ENCODE measurements at regions not wholly inside any gene's neighbourhood (a gene's known extent, or its start where the extent isn't known, plus 50 kb on each side); places are given as distances from the start of the nearest gene placed in this dataset.
"Not testable (repeated sequence)": the region's sequence is repeated elsewhere in the genome, so short reads cannot be mapped to it uniquely, and the experiment has no call there.

- Histone ChIP-seq H3K9ac (ENCODE audit: low read length) (no peak overlapping the region), H3K4me1 (ENCODE audit: control insufficient read depth, low read depth, low read length) (peaks cover 6% of the 10 kb centered on the region), H3K9me3 (ENCODE audit: control insufficient read depth, low read depth, low read length) (no peaks in the 10 kb centered on the region), H3K36me3 (ENCODE audit: control insufficient read depth, low read depth, low read length) (no peaks in the 10 kb centered on the region), H3K27ac (ENCODE audit: low read length) (no peak overlapping the region), H3K27me3 (ENCODE audit: control insufficient read depth, insufficient read depth, low read length) (no peaks in the 10 kb centered on the region), H3K4me3 (ENCODE audit: low read length) (no peak overlapping the region)
Measured at GRCh38 chr9:96156171-96156974, 145.6 kb downstream of the HSD17B3 start.

GRCh38 chr9:96154081-96154480 is 147.9 kb downstream of the HSD17B3 start:
- Histone ChIP-seq H3K27ac (ENCODE audit: low read length) (no peak overlapping the region), H3K27me3 (ENCODE audit: control insufficient read depth, insufficient read depth, low read length) (no peaks in the 10 kb centered on the region), H3K9me3 (ENCODE audit: control insufficient read depth, low read depth, low read length) (no peaks in the 10 kb centered on the region), H3K4me3 (ENCODE audit: low read length) (no peak overlapping the region), H3K4me1 (ENCODE audit: control insufficient read depth, low read depth, low read length) (peaks cover 6% of the 10 kb centered on the region), H3K9ac (ENCODE audit: low read length) (no peak overlapping the region), H3K36me3 (ENCODE audit: control insufficient read depth, low read depth, low read length) (no peaks in the 10 kb centered on the region)

DNA sequence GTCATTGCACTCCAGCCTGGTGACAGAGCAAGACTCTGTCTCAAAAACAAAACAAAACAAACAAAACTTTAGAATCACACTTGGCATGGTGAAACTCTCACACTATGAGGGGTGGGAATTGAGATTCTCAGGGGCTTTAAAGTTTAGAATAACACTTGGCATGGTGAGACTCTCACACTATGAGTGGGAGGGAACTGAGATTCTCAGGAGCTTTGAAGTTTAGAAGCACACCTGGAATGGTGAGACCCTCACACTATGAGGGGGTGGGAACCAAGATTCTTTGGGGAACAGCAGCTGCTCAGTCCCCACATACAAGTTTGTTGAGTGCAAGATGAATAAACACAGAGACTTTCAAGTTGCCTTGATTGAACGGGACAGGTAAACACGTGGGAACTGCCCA is 149.4 kb downstream of the HSD17B3 start:
- Histone ChIP-seq H3K9me3 (ENCODE audit: control insufficient read depth, low read depth, low read length) (no peaks in the 10 kb centered on the region), H3K27me3 (ENCODE audit: control insufficient read depth, insufficient read depth, low read length) (no peaks in the 10 kb centered on the region), H3K9ac (ENCODE audit: low read length) (no peak overlapping the region), H3K4me3 (ENCODE audit: low read length) (no peak overlapping the region), H3K36me3 (ENCODE audit: control insufficient read depth, low read depth, low read length) (no peaks in the 10 kb centered on the region), H3K27ac (ENCODE audit: low read length) (no peak overlapping the region), H3K4me1 (ENCODE audit: control insufficient read depth, low read depth, low read length) (peaks cover 6% of the 10 kb centered on the region)

DNA sequence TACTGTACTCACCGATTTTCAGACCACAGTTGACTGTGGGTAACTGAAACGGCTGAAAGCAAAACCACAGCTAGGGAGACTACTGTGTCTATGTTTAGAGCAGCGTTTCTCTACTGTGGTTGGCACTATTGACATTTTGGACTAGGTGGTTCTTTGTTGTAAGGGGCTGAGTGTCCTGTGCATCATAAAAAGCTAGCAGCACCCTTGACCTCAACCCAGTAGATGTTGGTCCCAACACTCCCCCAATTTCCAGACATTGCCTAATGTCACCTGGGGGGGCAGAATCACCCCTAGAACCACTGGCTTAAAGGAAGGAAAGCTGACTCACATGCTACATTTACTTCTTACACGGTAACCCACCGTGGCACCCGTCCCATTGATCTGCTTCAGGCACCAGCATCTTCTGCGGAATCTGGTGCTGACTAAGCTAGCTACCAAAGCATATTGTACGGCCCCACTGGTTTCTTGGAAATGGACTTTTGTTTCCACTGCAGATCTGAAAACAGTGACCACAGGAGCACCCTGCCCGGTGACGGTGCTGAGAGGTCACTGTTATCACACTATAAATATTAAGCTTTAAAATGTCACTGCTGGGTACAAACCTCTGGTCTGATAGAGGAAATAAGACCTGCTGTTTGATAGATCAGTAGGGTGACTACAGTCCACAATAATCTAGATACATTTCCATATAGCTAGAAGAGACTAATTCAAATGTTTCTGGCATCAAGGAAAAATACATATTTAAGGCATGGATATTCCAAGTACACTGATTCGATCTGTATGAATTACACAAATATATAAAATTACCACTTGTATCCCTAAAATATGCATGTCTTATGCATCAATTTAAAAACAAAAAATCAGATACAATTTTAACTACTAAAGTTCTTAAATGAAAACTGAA is 151.4 kb downstream of the HSD17B3 start:
- no peaks in the 10 kb centered on the region for H3K27me3 ChIP-seq (ENCODE audit: control insufficient read depth, insufficient read depth, low read length)
- no peak overlapping the region for H3K27ac ChIP-seq (ENCODE audit: low read length)
- H3K4me3 ChIP-seq (ENCODE audit: low read length): no peak overlapping the region
- H3K4me1 ChIP-seq (ENCODE audit: control insufficient read depth, low read depth, low read length): no peaks in the 10 kb centered on the region
- H3K9ac ChIP-seq (ENCODE audit: low read length): no peak overlapping the region
- H3K36me3 ChIP-seq (ENCODE audit: control insufficient read depth, low read depth, low read length): no peaks in the 10 kb centered on the region
- no peaks in the 10 kb centered on the region for H3K9me3 ChIP-seq (ENCODE audit: control insufficient read depth, low read depth, low read length)

GRCh38 chr9:96149533-96150280 is 152.3 kb downstream of the HSD17B3 start:
- no peak overlapping the region for H3K4me3 ChIP-seq (ENCODE audit: low read length)

DNA sequence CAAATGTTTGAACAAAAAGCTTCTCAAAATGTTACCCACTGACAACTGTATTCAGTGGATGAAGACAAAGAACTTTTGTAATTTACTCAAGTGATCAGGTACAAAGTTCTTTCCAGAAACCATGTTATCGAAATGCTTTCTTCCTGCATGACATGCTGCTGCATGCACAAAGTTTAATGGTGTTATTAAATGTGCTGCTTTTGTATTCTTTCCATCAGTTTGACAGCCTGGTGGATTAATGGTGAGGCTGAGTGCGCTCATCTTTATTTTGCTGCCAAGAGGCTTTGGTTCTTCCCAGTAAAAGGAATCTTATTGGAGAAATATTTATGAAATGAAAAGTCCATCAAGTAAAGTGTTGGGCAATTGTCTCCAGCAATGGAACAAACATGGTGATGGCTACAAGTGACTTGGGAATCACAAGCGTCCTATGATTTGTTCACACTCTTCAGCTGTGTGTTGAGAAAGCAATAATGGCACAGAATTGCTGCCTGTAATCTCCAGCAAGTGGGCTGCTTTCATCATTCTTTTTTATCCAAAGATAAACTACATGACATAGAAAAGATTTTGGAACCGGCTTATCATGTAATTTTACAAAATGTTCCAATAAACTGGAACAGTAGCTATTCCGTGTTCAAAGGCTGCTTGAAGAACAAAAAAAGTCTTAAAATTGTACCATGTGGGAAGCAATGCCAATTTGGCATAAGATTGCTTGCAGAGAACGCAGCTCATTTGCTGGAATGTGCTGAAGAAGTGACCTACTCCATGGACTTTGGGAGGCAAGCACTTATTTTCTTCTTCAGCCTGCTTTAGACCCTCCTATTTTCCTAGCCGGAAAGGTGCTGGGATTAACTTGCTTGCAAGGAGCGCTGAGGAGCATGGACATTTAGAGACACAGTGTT is 153.1 kb downstream of the HSD17B3 start:
- Histone ChIP-seq H3K36me3 (ENCODE audit: control insufficient read depth, low read depth, low read length) (no peaks in the 10 kb centered on the region), H3K4me3 (ENCODE audit: low read length) (no peak overlapping the region), H3K9ac (ENCODE audit: low read length) (no peak overlapping the region), H3K4me1 (ENCODE audit: control insufficient read depth, low read depth, low read length) (no peaks in the 10 kb centered on the region), H3K27ac (ENCODE audit: low read length) (no peak overlapping the region), H3K27me3 (ENCODE audit: control insufficient read depth, insufficient read depth, low read length) (no peaks in the 10 kb centered on the region), H3K9me3 (ENCODE audit: control insufficient read depth, low read depth, low read length) (no peaks in the 10 kb centered on the region)

More at GRCh38 chr9:96149533-96150280, 152.3 kb downstream of the HSD17B3 start:
- Histone ChIP-seq H3K27me3 (ENCODE audit: control insufficient read depth, insufficient read depth, low read length) (no peaks in the 10 kb centered on the region), H3K4me1 (ENCODE audit: control insufficient read depth, low read depth, low read length) (no peaks in the 10 kb centered on the region), H3K36me3 (ENCODE audit: control insufficient read depth, low read depth, low read length) (no peaks in the 10 kb centered on the region), H3K27ac (ENCODE audit: low read length) (no peak overlapping the region), H3K9me3 (ENCODE audit: control insufficient read depth, low read depth, low read length) (no peaks in the 10 kb centered on the region), H3K9ac (ENCODE audit: low read length) (no peak overlapping the region)

DNA sequence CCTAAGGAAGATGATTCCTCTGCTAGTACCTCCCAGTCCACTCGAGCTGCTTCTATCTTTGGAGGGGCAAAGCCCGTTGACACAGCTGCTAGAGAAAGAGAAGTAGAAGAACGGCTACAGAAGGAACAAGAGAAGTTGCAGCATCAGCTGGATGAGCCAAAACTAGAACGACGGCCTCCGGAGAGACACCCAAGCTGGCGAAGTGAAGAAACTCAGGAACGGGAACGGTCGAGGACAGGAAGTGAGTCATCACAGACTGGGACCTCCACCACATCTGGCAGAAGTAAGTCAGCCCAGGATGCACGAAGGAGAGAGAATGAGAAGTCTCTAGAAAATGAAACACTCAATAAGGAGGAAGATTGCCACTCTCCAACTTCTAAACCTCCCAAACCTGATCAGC is 154.9 kb downstream of the HSD17B3 start:
- H3K4me3 ChIP-seq (ENCODE audit: low read length); H3K9me3 ChIP-seq (ENCODE audit: control insufficient read depth, low read depth, low read length); H3K4me1 ChIP-seq (ENCODE audit: control insufficient read depth, low read depth, low read length); H3K27me3 ChIP-seq (ENCODE audit: control insufficient read depth, insufficient read depth, low read length); H3K27ac ChIP-seq (ENCODE audit: low read length); H3K36me3 ChIP-seq (ENCODE audit: control insufficient read depth, low read depth, low read length); H3K9ac ChIP-seq (ENCODE audit: low read length): not testable (repeated sequence)

DNA sequence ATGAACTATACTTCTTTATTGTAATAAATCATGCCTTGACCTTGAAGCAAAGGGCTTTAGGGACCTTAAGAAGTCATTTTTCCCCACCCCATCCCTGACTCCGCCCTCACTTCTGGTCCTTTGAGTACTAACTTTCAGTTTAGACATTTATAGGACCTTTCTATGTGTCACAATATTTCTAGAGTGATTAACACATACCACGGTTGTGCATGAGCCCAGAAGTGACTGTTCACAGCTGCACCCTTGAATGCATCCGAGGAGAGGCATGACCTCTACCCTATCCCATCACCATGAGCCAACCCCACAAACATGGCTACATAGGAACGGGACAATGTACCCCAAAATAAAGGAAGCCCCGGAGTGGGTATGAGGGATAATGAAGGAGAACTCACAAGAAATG is 160.3 kb downstream of the HSD17B3 start:
- Histone ChIP-seq H3K27ac (ENCODE audit: low read length) (no peak overlapping the region), H3K27me3 (ENCODE audit: control insufficient read depth, insufficient read depth, low read length) (no peaks in the 10 kb centered on the region), H3K9ac (ENCODE audit: low read length) (no peak overlapping the region), H3K9me3 (ENCODE audit: control insufficient read depth, low read depth, low read length) (no peaks in the 10 kb centered on the region), H3K4me1 (ENCODE audit: control insufficient read depth, low read depth, low read length) (peaks cover 17% of the 10 kb centered on the region), H3K4me3 (ENCODE audit: low read length) (no peak overlapping the region), H3K36me3 (ENCODE audit: control insufficient read depth, low read depth, low read length) (no peaks in the 10 kb centered on the region)

- H3K9ac ChIP-seq (ENCODE audit: low read length): no peak overlapping the region
- no peak overlapping the region for H3K27ac ChIP-seq (ENCODE audit: low read length)
Measured at GRCh38 chr9:96141128-96141474, 160.9 kb downstream of the HSD17B3 start.

GRCh38 chr9:96140296-96141127 is 161.5 kb downstream of the HSD17B3 start:
- Histone ChIP-seq H3K9ac (ENCODE audit: low read length) (no peak overlapping the region), H3K4me1 (ENCODE audit: control insufficient read depth, low read depth, low read length) (peaks cover 18% of the 10 kb centered on the region), H3K4me3 (ENCODE audit: low read length) (no peak overlapping the region), H3K27ac (ENCODE audit: low read length) (no peak overlapping the region), H3K9me3 (ENCODE audit: control insufficient read depth, low read depth, low read length) (no peaks in the 10 kb centered on the region), H3K27me3 (ENCODE audit: control insufficient read depth, insufficient read depth, low read length) (no peaks in the 10 kb centered on the region), H3K36me3 (ENCODE audit: control insufficient read depth, low read depth, low read length) (no peaks in the 10 kb centered on the region)

More at GRCh38 chr9:96141128-96141474, 160.9 kb downstream of the HSD17B3 start:
- Histone ChIP-seq H3K27me3 (ENCODE audit: control insufficient read depth, insufficient read depth, low read length) (no peaks in the 10 kb centered on the region), H3K4me1 (ENCODE audit: control insufficient read depth, low read depth, low read length) (peaks cover 18% of the 10 kb centered on the region), H3K4me3 (ENCODE audit: low read length) (no peak overlapping the region), H3K36me3 (ENCODE audit: control insufficient read depth, low read depth, low read length) (no peaks in the 10 kb centered on the region), H3K9me3 (ENCODE audit: control insufficient read depth, low read depth, low read length) (no peaks in the 10 kb centered on the region)
